Lung (tissue), 11 donors: ENCODE measurements at regions not wholly inside any gene's neighbourhood (a gene's known extent, or its start where the extent isn't known, plus 50 kb on each side); places are given as distances from the start of the nearest gene placed in this dataset.

Experiments
- ATAC-seq: fragments of 200-7000 bp; cut with Tn5 transposase; one replicate; pipeline ENCODE4 v1.9.1; 2020; ENCODE audit warnings: moderate number of reproducible peaks; ENCODE audit not compliant: insufficient read depth, low FRiP score
- DNase-seq, 3 donors: peaks; one replicate each; pipeline ENCODE4 v3.0.0-alpha.2; 2013 to 2017
- H3K27ac ChIP-seq, 2 donors: one replicate each; pipeline ENCODE4 v1.5.1; 2013; ENCODE audit warnings: mild to moderate bottlenecking in 2 of 2, moderate library complexity in 2 of 2, control low read depth in 1 of 2, inconsistent platforms in 1 of 2, low read depth in 1 of 2, low read length in 1 of 2
- H3K27me3 ChIP-seq, 3 donors: one replicate each; pipeline ENCODE4 v1.5.1; 2013; ENCODE audit warnings: low read length in 2 of 3; ENCODE audit not compliant: control insufficient read depth in 3 of 3, insufficient read depth in 3 of 3
- H3K36me3 ChIP-seq, 4 donors: one replicate each; pipeline ENCODE4 v1.5.1; 2013; ENCODE audit warnings: low read length in 4 of 4, mild to moderate bottlenecking in 1 of 4, moderate library complexity in 1 of 4; ENCODE audit not compliant: control insufficient read depth in 4 of 4, insufficient read depth in 4 of 4
- H3K4me1 ChIP-seq, 5 donors: one replicate each; pipeline ENCODE4 v1.5.1; 2013; ENCODE audit warnings: low read length in 5 of 5, mild to moderate bottlenecking in 2 of 5, moderate library complexity in 1 of 5; ENCODE audit not compliant: control insufficient read depth in 5 of 5, insufficient read depth in 5 of 5
- H3K4me3 ChIP-seq: one replicate; pipeline ENCODE4 v1.5.1; 2013; ENCODE audit warnings: mild to moderate bottlenecking, control low read depth, moderate library complexity
- H3K9ac ChIP-seq, 2 donors: one replicate each; pipeline ENCODE4 v1.5.1; 2013; ENCODE audit warnings: low read length in 2 of 2, control low read depth in 1 of 2; ENCODE audit not compliant: insufficient read depth in 1 of 2
- H3K9me3 ChIP-seq, 4 donors: one replicate each; pipeline ENCODE4 v1.5.1; 2013; ENCODE audit warnings: low read length in 3 of 4, mild to moderate bottlenecking in 1 of 4, moderate library complexity in 1 of 4; ENCODE audit not compliant: control insufficient read depth in 4 of 4, insufficient read depth in 3 of 4
- CTCF ChIP-seq: IDR thresholded peaks from 2 replicates; pipeline ENCODE4 v1.5.1; 2012; ENCODE audit warnings: mild to moderate bottlenecking; ENCODE audit errors: control extremely low read depth, extremely low read depth
- WGBS, 2 donors: extraction: QIAGEN DNeasy Blood & Tissue Kit; methylation state at CpG; one replicate each; pipeline ENCODE4 v1.1.7; 2013; 5-methylcytosine and 5-hydroxymethylcytosine counted together
- donor health status: control.
- donor health status: control.
- donor health status: Bipolar disorder and iron deficiency.
- donor health status: healthy.
- donor health status: DM: yes; HTN: yes; CAD: no.

DNA sequence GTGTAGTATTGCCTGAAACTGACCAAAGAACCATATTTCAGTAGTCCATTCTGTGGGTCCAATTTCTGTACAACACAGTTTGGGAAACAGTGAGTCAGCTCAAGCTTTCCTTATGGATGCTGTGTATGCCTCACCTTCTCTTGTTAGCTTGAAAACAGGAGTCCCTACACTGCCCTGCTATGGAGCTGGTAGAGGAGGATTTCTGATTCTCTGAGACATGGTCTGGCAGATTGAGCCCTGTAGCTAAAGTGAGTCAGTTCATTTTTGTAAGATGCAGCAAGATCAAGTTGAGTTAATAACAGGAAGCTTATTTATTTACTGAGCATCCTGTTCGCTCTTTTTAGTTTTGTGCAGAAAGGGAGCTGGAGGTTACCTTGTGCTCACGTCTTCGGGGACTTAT, 424.1 kb upstream of the RBMS3 start:
- Histone ChIP-seq H3K4me3 (no peak overlapping the region), H3K9me3 (no peaks in the 10 kb centered on the region), H3K27ac (no peak overlapping the region), H3K4me1 (peaks cover 0 to 5% (median 0%) of the 10 kb centered on the region in 5 donors), H3K36me3 (no peaks in the 10 kb centered on the region), H3K27me3 (no peaks in the 10 kb centered on the region), H3K9ac (no peak overlapping the region)
- no peak for ATAC-seq
- no peak for DNase-seq
- no peak for TF ChIP-seq CTCF
- 66 to 69% methylated on average over 3 of the region's 3 CpGs for WGBS, 2 donors

- TF ChIP-seq CTCF, result no peak
- Histone ChIP-seq H3K27ac (no peak overlapping the region), H3K4me1 (peaks cover 0 to 5% (median 0%) of the 10 kb centered on the region in 5 donors), H3K36me3 (no peaks in the 10 kb centered on the region), H3K4me3 (no peak overlapping the region), H3K9me3 (no peaks in the 10 kb centered on the region), H3K9ac (no peak overlapping the region), H3K27me3 (no peaks in the 10 kb centered on the region)
- DNase-seq (no peak), ATAC-seq (no peak)
Measured at GRCh38 chr3:28859897-28860296, 421.0 kb upstream of the RBMS3 start.

DNA sequence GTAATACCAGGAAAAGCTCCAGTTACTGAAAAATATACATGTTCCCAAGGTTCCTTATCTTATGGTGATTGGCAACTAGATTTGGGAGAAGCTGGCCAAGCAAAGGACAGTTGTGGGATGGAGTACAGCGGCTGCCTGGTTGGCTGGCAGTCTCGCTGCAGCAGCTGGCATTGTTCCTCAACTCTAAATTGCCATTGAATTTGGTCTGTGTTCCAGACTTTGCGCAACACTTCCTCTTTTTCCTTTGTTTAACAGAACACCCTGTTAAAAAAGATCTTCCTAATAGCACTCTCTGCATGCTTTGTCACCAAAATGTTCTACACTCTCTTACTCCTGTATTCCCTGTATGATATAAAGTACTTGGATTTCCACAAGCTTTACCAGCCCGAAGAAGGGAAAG, 420.6 kb upstream of the RBMS3 start:
- DNase-seq, result peak; percentile 26 to 75 (median 59)
- H3K9ac ChIP-seq, result no peak overlapping the region
- 24 to 37% methylated on average over 4 of the region's 4 CpGs for WGBS, 2 donors
- TF ChIP-seq CTCF, result no peak
- no peaks in the 10 kb centered on the region for H3K27me3 ChIP-seq
- no peaks in the 10 kb centered on the region for H3K36me3 ChIP-seq
- H3K9me3 ChIP-seq, result no peaks in the 10 kb centered on the region
- no peak overlapping the region for H3K27ac ChIP-seq
- no peak overlapping the region for H3K4me3 ChIP-seq
- ATAC-seq, result no peak
- H3K4me1 ChIP-seq, result peaks cover 0 to 5% (median 0%) of the 10 kb centered on the region in 5 donors

- ATAC-seq, result no peak
- TF ChIP-seq CTCF, result no peak
- no peaks in the 10 kb centered on the region for H3K9me3 ChIP-seq
- 96 to 98% methylated on average over 7 of the region's 7 CpGs for WGBS, 2 donors
- no peak overlapping the region for H3K9ac ChIP-seq
- no peaks in the 10 kb centered on the region for H3K27me3 ChIP-seq
- H3K27ac ChIP-seq, result no peak overlapping the region
- H3K4me1 ChIP-seq, result peaks cover 0 to 5% (median 0%) of the 10 kb centered on the region in 5 donors
- no peaks in the 10 kb centered on the region for H3K36me3 ChIP-seq
- H3K4me3 ChIP-seq, result no peak overlapping the region
- no peak for DNase-seq
Measured at GRCh38 chr3:28863186-28863585, 417.7 kb upstream of the RBMS3 start.
